ENCODE measurements at regions not wholly inside any gene's neighbourhood (a gene's known extent, or its start where the extent isn't known, plus 50 kb on each side); places are given as distances from the start of the nearest gene placed in this dataset.

- DNase-seq (ENCODE audit: low read depth, low spot score), result no peak
These were observed 139.9 kb upstream of the PLET1 start for GRCh38 chr11:112400476-112401014.

GRCh38 chr11:112401036-112401769, 140.5 kb upstream of the PLET1 start:
- peak; percentile 19 for DNase-seq (ENCODE audit: low read depth, low spot score)

- no peak for DNase-seq (ENCODE audit: low read depth, low spot score)
These were observed 142.8 kb upstream of the PLET1 start for GRCh38 chr11:112403432-112403831.

- no peak for DNase-seq (ENCODE audit: low read depth, low spot score)
These were observed 143.5 kb upstream of the PLET1 start for GRCh38 chr11:112404112-112404511.

DNA sequence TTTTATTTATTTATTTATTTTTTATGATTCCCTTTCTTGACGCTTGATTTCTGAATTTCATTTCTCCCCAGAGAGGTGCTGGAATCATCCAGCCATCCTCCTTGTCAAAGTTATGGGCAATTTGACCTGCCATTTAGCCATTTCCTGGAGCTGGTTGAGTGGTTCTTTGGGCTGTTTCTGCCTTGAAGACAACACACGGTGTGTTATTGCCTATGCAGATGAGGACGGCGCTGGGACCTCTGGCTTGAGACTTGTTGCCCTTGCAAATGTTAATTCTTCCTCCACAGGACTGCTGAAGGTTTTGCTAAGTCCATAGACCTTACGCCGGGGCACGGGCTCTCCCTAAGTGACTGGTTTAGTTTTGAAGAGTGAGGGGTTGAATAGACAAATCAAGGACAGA, 147.9 kb upstream of the PLET1 start:
- DNase-seq (ENCODE audit: low read depth, low spot score), result no peak

DNA sequence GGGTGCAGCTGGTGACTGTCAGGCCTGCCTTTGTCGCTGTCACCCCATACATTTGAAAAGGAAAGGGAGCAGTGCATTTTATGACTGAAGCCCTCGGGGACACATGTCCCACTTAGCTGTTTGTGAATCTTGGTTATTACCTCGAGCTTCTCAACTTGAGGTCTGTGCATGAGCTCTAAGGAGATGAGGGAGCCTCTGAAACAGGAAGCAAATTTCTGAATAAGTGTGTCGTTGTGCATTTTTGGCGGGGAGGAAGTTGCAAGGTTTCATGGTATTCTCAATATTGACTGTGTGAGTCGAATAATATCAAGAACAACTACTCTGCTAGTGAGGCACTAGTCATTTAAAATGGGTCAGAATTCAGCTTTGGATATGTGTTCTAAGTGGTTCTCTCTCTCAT, 149.7 kb upstream of the PLET1 start:
- DNase-seq (ENCODE audit: low read depth, low spot score), result no peak

DNA sequence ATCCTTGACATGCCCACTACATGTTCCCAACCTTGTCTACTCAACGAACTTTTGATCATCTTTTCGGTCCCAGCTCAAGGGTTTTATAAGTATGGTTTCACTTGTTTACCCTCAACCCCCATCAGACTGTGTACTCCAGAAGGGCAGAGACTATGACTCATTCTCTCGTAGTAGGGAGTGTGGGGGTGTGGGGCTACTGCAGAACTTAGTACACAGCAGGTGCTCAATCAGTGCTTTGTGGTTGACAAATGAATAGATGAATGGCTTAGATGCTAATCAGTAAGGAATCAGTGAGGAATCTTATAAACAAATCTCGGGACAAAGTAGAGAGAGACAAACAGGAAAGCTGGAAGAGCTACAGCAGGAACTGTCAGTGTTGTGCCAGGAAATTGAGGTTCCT, 151.7 kb upstream of the PLET1 start:
- DNase-seq (ENCODE audit: low read depth, low spot score), result no peak

DNA sequence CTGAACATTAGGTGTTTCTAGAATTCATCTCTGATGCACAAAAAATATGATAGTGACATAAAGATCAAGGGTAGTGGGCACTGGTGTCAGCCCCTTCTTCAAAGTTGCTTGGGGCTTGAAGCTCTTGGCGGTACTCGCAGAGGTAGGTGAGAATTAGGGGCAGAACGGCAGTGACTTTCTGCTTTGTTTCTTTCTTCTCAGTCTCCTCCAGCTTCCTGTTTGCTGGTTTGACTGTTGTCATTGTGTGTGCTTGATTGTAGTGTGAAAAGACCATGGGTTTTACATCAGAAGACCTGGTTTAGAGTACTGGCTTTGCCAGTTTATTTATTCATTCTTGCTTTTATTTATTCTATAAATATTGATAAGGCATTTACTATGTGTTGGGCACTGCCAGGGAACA, 156.7 kb upstream of the PLET1 start:
- DNase-seq (ENCODE audit: low read depth, low spot score), result no peak

DNA sequence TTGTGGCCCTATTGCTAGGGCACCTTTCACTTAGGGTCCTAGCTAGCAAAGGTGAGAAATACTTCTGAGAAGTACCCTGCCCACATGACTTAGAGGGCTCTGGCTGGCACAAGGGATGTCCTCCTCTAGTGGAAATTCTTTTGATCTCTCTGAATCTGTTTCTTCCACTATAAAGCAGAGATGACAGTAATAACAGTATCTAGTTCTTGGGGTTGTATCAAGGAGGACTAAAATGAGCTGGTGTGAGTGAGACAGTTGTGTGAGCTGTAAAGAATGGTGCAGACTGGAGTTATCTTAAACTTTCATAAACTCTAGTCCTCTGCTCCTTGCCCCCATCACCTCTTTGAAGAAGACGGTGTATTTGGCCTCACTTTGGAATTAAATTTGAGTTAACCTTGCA, 157.8 kb upstream of the PLET1 start:
- DNase-seq (ENCODE audit: low read depth, low spot score), result no peak

- DNase-seq (ENCODE audit: low read depth, low spot score), result no peak
These were observed 161.2 kb upstream of the PLET1 start for GRCh38 chr11:112421879-112422278.

DNA sequence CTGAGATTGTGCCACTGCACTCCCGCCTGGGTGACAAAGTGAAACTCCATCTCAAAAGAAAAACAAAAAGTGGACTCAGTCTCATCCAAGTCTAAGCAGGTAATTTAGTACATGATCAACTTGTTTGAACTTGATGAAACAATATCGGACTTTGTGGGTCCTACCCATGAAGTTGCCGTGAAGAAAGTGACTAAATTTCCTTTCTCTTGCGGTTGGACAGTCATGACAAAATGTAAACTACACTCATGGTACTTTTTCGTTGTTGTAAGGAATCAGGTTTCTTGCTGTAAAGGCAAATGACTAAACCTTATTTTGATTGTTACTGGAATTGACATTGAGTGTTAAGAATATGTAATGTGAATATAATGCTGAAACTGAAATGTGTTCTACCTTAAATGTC, 164.5 kb upstream of the PLET1 start:
- DNase-seq (ENCODE audit: low read depth, low spot score), result no peak

DNA sequence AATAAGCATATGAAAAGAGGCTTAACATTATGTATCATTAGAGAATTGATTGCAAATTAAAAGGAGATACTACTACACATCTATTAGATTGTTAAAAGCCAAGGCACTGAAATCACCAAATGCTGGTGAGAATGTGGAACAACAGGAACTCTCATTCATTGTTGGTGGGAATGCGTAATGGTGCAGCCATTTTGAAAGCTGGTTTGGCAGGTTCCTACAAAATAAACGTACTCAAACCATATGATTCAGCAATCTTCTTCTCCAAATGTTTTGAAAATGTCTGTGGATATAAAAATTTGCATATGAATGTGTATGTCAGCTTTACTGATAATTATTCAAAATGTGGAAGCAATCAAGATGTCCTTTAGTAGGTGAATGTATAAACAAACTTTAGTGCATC, 176.4 kb upstream of the PLET1 start:
- no peak for DNase-seq (ENCODE audit: low read depth, low spot score)

GRCh38 chr11:112439614-112440013, 179.0 kb upstream of the PLET1 start:
- no peak for DNase-seq (ENCODE audit: low read depth, low spot score)

DNA sequence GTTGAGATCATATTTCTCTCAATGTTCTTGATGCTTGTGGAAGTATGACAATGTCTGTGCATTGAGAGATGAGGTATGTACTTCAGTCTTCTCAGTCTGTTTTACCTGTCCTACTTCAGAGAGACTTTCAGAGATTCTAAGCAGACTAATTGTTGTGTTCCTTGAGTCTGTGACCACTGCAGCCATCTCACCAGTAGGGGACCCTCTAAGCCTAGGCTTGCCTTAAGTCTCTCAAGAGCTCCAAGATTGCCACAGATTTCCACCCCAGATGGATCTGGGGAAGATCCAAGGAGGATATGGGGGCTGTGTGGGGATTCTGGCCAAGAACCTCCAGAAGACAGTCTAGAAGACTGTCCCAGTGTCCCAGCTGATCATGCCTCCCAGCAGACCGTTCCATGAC, 179.9 kb upstream of the PLET1 start:
- no peak for DNase-seq (ENCODE audit: low read depth, low spot score)

- DNase-seq (ENCODE audit: low read depth, low spot score), result no peak
These were observed 187.5 kb upstream of the PLET1 start for GRCh38 chr11:112448168-112448567.

- DNase-seq (ENCODE audit: low read depth, low spot score), result no peak
These were observed 188.1 kb upstream of the PLET1 start for GRCh38 chr11:112448806-112449205.

- DNase-seq (ENCODE audit: low read depth, low spot score), result no peak
These were observed 190.6 kb upstream of the PLET1 start for GRCh38 chr11:112451250-112451649.

GRCh38 chr11:112453601-112454577, 193.2 kb upstream of the PLET1 start:
- DNase-seq (ENCODE audit: low read depth, low spot score), result peak; percentile 20

DNA sequence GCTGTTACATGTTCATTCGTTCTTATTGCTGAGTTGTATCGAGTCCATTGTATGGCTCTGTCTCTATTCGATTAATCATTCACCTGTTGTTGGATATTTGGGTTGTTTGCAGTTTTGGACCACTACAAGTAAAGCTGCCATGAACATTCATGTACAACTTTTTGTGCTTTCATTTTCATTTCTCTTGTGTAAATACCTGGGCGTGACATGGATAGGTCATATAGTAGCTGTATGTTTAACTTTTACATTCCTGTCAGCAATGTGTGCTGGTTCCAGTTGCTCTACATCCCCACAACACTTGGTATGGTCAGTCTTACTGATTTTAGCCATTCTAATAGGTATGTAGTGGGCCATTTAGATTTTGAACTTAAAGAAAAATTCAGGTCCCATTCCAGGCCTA, 194.2 kb upstream of the PLET1 start:
- DNase-seq (ENCODE audit: low read depth, low spot score), result no peak

GRCh38 chr11:112455791-112456190, 195.1 kb upstream of the PLET1 start:
- DNase-seq (ENCODE audit: low read depth, low spot score), result peak; percentile 40

GRCh38 chr11:112457532-112457931, 196.9 kb upstream of the PLET1 start:
- DNase-seq (ENCODE audit: low read depth, low spot score), result no peak

DNA sequence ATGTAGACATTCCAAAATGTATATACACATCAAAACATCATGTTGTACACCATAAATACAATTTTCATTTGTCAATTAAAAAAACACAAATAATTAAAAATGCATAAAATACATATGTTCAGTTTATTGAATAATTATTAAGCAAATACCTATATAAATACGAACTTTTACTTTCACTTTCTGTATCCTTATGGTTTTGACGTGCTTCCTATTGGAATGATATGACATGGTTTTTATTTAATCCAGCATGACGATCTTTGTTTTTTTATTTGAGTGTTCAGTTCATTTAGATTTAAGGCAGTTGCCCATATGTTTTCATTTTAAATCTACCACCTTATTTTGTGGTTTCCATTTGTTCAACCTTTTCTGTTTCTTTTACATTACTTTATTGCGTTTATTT, 198.3 kb upstream of the PLET1 start:
- no peak for DNase-seq (ENCODE audit: low read depth, low spot score)

GRCh38 chr11:112460141-112460540, 199.5 kb upstream of the PLET1 start:
- DNase-seq (ENCODE audit: low read depth, low spot score), result no peak
